OCI-LY7 (cell line): ENCODE measurements at regions not wholly inside any gene's neighbourhood (a gene's known extent, or its start where the extent isn't known, plus 50 kb on each side); places are given as distances from the start of the nearest gene placed in this dataset.

Experiments
- BruUV-seq: library from RNA; stranded (reverse); fragments of 400-500 nt; replicated peaks from 2 replicates; lab custom pipeline; 2021; lab: Mats Ljungman, UMichigan
- CTCF ChIA-PET: fragments of 300-600 bp; sonication (Branson Sonifier 250); formaldehyde crosslinking; loops from one replicate; lab custom pipeline; 2022; ENCODE audit warnings: antibody characterized with exemption; ENCODE audit not compliant: unreplicated experiment; lab: Charles Lee
- POLR2A ChIA-PET: fragments of 300-600 bp; sonication (Branson Sonifier 250); formaldehyde crosslinking; loops from one replicate; lab custom pipeline; 2022; ENCODE audit warnings: antibody characterized with exemption; lab: Charles Lee
- DNase-seq: peaks from one replicate; pipeline ENCODE4 v3.0.0-alpha.2; 2015; ENCODE audit warnings: low spot score
- H2AFZ ChIP-seq: fragments of 200-600 bp; sonication (generic), shearing (Covaris generic); 2 replicates; pipeline ENCODE4 v1.6.1; 2014; ENCODE audit warnings: mild to moderate bottlenecking, antibody characterized with exemption, low read length, moderate library complexity
- H3K27ac ChIP-seq: fragments of 200-600 bp; sonication (generic); 2 replicates; pipeline ENCODE4 v1.5.1; 2014; ENCODE audit warnings: mixed run types, low read depth, mild to moderate bottlenecking, moderate library complexity, low read length, inconsistent platforms; ENCODE audit not compliant: poor library complexity, severe bottlenecking
- H3K36me3 ChIP-seq: fragments of 200-600 bp; sonication (generic); 2 replicates; pipeline ENCODE4 v1.6.1; 2014; ENCODE audit warnings: mild to moderate bottlenecking, antibody characterized with exemption, low read length, moderate library complexity, mixed read lengths; ENCODE audit not compliant: insufficient read depth
- H3K4me1 ChIP-seq: fragments of 200-600 bp; sonication (generic); 2 replicates; pipeline ENCODE4 v1.5.1; 2014; ENCODE audit warnings: mild to moderate bottlenecking, low read length; ENCODE audit not compliant: insufficient read depth, poor library complexity, severe bottlenecking
- H3K4me2 ChIP-seq: fragments of 200-600 bp; sonication (generic); 2 replicates; pipeline ENCODE4 v1.6.1; 2014; ENCODE audit warnings: mild to moderate bottlenecking, low read length
- H3K4me3 ChIP-seq: fragments of 200-600 bp; sonication (generic); 2 replicates; pipeline ENCODE4 v1.5.1; 2014; ENCODE audit warnings: mild to moderate bottlenecking, low read depth, low read length; ENCODE audit not compliant: poor library complexity, severe bottlenecking
- H3K79me2 ChIP-seq: fragments of 200-600 bp; sonication (generic); 2 replicates; pipeline ENCODE4 v1.6.1; 2016; ENCODE audit warnings: low read depth, mild to moderate bottlenecking, low read length, moderate library complexity, mixed read lengths; ENCODE audit not compliant: insufficient read depth
- H3K9me2 ChIP-seq: fragments of 200-600 bp; sonication (generic); 2 replicates; pipeline ENCODE4 v1.6.1; 2016; ENCODE audit warnings: mild to moderate bottlenecking, low read length, mixed read lengths; ENCODE audit not compliant: insufficient read depth
- H3K9me3 ChIP-seq: fragments of 200-600 bp; sonication (generic); 2 replicates; pipeline ENCODE4 v1.6.1; 2014; ENCODE audit warnings: mild to moderate bottlenecking, mixed run types, low read length, mixed read lengths
- H4K20me1 ChIP-seq: fragments of 200-600 bp; sonication (generic); 2 replicates; pipeline ENCODE4 v1.6.1; 2014; ENCODE audit warnings: mild to moderate bottlenecking, antibody characterized with exemption, low read length, moderate library complexity, mixed read lengths; ENCODE audit not compliant: insufficient read depth
- CTCF ChIP-seq: fragments of 200-600 bp; sonication (generic); conservative IDR thresholded peaks from 2 replicates; pipeline ENCODE4 v1.5.1; 2014; ENCODE audit warnings: mild to moderate bottlenecking, antibody characterized with exemption, low read length, moderate library complexity, mixed read lengths
- EZH2phosphoT487 ChIP-seq: fragments of 200-600 bp; sonication (generic); IDR thresholded peaks from 2 replicates; pipeline ENCODE4 v1.6.1; 2018; ENCODE audit warnings: low read depth, borderline replicate concordance, mild to moderate bottlenecking, mixed run types, antibody characterized with exemption, low read length, moderate library complexity, mixed read lengths
- intact Hi-C: fragments of 100-400 bp; cut with micrococcal nuclease; formaldehyde crosslinking; loops from one replicate; pipeline ENCODE4 v1.10.0; 2022; ENCODE audit not compliant: unreplicated experiment

GRCh38 chr11:69869311-69869939 lies 50.2 kb upstream of the FGF3 start:
- CTCF ChIA-PET, result no interaction called here
- TF ChIP-seq EZH2phosphoT487 (no peak), CTCF (no peak)
- H2AFZ ChIP-seq, result no peak overlapping the region
- no TSS peak for BruUV-seq
- POLR2A ChIA-PET, result no interaction called here
- no peak overlapping the region for H3K27ac ChIP-seq
- no peak overlapping the region for H3K4me2 ChIP-seq
- H3K4me1 ChIP-seq, result no peaks in the 10 kb centered on the region
- H3K4me3 ChIP-seq, result no peak overlapping the region
- H3K79me2 ChIP-seq, result no peaks in the 10 kb centered on the region
- H3K36me3 ChIP-seq, result no peaks in the 10 kb centered on the region
- H3K9me2 ChIP-seq, result no peaks in the 10 kb centered on the region
- no peaks in the 10 kb centered on the region for H4K20me1 ChIP-seq
- H3K9me3 ChIP-seq, result no peaks in the 10 kb centered on the region
- intact Hi-C loops, result no loop called here
- DNase-seq, result no peak

GRCh38 chr11:69870766-69871165 lies 51.5 kb upstream of the FGF3 start:
- CTCF ChIA-PET, result no interaction called here
- no peak overlapping the region for H3K4me3 ChIP-seq

More at GRCh38 chr11:69870766-69871165, 51.5 kb upstream of the FGF3 start:
- BruUV-seq, result no TSS peak
- Histone ChIP-seq H3K9me3 (no peaks in the 10 kb centered on the region), H4K20me1 (no peaks in the 10 kb centered on the region), H3K9me2 (no peaks in the 10 kb centered on the region), H3K4me2 (no peak overlapping the region), H2AFZ (no peak overlapping the region), H3K79me2 (no peaks in the 10 kb centered on the region), H3K36me3 (no peaks in the 10 kb centered on the region), H3K27ac (no peak overlapping the region), H3K4me1 (no peaks in the 10 kb centered on the region)
- intact Hi-C loops, result no loop called here
- POLR2A ChIA-PET, result no interaction called here
- DNase-seq, result no peak
- no peak for TF ChIP-seq CTCF
- TF ChIP-seq EZH2phosphoT487, result no peak
